ENCODE measurements at regions not wholly inside any gene's neighbourhood (a gene's known extent, or its start where the extent isn't known, plus 50 kb on each side); places are given as distances from the start of the nearest gene placed in this dataset.

DNA sequence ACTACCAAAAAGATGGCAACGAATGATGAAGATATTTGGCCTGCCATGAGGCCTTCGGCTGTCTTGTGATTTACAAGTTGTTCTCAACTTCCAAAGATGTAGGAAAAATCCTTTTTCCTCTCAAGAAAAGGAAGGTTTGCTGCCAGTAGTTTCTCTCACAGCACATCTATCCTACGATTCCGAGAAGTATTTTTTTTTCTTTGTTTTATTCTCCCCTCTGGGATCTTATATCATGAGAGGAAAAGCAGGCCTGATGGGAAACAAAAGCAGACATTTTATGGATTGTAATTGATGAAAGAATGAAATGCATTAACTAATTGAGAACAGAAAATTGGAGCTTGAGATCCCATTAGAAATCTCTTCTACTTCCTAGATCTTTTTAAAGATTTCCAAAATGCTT is 1197.9 kb upstream of the SEL1L start:
- TF ChIP-seq, protein P1, sequence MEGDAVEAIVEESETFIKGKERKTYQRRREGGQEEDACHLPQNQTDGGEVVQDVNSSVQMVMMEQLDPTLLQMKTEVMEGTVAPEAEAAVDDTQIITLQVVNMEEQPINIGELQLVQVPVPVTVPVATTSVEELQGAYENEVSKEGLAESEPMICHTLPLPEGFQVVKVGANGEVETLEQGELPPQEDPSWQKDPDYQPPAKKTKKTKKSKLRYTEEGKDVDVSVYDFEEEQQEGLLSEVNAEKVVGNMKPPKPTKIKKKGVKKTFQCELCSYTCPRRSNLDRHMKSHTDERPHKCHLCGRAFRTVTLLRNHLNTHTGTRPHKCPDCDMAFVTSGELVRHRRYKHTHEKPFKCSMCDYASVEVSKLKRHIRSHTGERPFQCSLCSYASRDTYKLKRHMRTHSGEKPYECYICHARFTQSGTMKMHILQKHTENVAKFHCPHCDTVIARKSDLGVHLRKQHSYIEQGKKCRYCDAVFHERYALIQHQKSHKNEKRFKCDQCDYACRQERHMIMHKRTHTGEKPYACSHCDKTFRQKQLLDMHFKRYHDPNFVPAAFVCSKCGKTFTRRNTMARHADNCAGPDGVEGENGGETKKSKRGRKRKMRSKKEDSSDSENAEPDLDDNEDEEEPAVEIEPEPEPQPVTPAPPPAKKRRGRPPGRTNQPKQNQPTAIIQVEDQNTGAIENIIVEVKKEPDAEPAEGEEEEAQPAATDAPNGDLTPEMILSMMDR (IDR thresholded peaks at IDR 0.05; ENCODE audit: low read length) = no peak
- no peak for TF ChIP-seq EZH2 (IDR thresholded peaks at IDR 0.05; ENCODE audit: borderline replicate concordance, low read length)
